ENCODE measurements at regions not wholly inside any gene's neighbourhood (a gene's known extent, or its start where the extent isn't known, plus 50 kb on each side); places are given as distances from the start of the nearest gene placed in this dataset.

DNA sequence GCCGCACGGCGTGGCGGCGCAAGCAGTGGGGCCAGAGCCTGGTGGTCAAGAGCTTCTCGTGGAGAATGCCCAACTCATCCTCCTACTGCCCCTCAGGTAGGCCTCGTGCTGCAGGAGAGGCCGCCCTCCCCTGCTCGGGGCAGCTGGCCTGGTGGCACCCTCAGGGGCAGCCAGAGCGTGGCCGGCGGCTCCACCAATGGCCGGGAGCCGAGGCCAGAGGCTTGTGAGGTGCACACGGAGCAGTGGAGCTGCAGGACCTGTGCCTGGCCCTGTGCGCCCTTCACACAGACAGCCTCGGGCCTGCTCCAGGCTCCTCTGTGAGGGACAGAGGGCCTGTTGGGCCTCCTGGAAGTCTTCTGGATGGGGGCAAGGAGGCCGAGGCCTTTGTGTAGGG is 85.5 kb downstream of the NPIPB11 start:
- no peak for TF ChIP-seq POLR2AphosphoS5 (IDR thresholded peaks at IDR 0.05)
- no peak for TF ChIP-seq EP300 (IDR thresholded peaks at IDR 0.05)
- TF ChIP-seq, protein P1, sequence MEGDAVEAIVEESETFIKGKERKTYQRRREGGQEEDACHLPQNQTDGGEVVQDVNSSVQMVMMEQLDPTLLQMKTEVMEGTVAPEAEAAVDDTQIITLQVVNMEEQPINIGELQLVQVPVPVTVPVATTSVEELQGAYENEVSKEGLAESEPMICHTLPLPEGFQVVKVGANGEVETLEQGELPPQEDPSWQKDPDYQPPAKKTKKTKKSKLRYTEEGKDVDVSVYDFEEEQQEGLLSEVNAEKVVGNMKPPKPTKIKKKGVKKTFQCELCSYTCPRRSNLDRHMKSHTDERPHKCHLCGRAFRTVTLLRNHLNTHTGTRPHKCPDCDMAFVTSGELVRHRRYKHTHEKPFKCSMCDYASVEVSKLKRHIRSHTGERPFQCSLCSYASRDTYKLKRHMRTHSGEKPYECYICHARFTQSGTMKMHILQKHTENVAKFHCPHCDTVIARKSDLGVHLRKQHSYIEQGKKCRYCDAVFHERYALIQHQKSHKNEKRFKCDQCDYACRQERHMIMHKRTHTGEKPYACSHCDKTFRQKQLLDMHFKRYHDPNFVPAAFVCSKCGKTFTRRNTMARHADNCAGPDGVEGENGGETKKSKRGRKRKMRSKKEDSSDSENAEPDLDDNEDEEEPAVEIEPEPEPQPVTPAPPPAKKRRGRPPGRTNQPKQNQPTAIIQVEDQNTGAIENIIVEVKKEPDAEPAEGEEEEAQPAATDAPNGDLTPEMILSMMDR (IDR thresholded peaks at IDR 0.05): no peak
- no peak for TF ChIP-seq POLR2A (IDR thresholded peaks at IDR 0.05)
